Breast epithelium (tissue), 3 donors: ENCODE measurements at regions not wholly inside any gene's neighbourhood (a gene's known extent, or its start where the extent isn't known, plus 50 kb on each side); places are given as distances from the start of the nearest gene placed in this dataset.

Experiments used
- CTCF ChIP-seq, 3 donors: fragments of 450-650 bp; IDR thresholded peaks; one replicate each; pipeline ENCODE4 v1.5.1; 2016 to 2017; ENCODE audit warnings: antibody characterized with exemption in 3 of 3, mild to moderate bottlenecking in 3 of 3, moderate library complexity in 3 of 3
- POLR2AphosphoS5 ChIP-seq, 3 donors: sonication (generic); formaldehyde crosslinking; IDR thresholded peaks; one replicate each; pipeline ENCODE4 v1.6.1; 2017; ENCODE audit warnings: antibody characterized with exemption in 3 of 3

GRCh38 chr5:77839691-77840090 lies 63.6 kb upstream of the TBCA start:
- TF ChIP-seq POLR2AphosphoS5 (IDR thresholded peaks at IDR 0.05) (no peak), CTCF (IDR thresholded peaks at IDR 0.05) (no peak)
